ENCODE measurements at regions not wholly inside any gene's neighbourhood (a gene's known extent, or its start where the extent isn't known, plus 50 kb on each side); places are given as distances from the start of the nearest gene placed in this dataset.

DNA sequence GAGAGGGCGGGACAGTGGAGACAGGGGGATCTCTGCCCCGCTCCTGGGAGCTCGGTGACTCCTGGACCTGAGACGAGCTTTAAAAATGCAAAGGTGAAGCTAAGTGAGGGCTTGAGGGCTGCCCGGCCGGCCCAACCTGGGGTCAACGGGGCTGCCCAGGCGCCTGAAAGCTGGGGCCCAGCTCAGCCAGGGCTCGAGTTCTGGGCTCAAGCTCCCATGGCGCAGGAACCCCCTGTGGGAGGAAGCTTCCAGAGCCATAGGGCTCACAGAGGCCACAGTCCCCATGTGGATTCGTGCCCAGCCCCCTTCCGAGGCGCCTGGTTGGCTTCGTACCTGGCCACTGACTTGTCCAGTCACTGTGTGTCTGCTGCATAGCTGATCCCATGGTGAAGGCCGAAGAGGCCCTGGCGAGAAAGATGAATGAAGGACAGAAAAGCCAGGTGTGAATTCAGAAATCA, 75.8 kb upstream of the GSE1 start:
- H3K79me2 ChIP-seq (ENCODE audit: insufficient read depth): no peaks in the 10 kb centered on the region
- WGBS (ENCODE audit: low lambda C conversion rate): 89% methylated on average over 7 of the region's 16 CpGs

More for the DNA sequence above, 75.8 kb upstream of the GSE1 start:
- CTCF ChIA-PET: interaction anchor here (1.1 to 6.3 kb wide), 3 partner anchors 10 to 79 kb away, joined by 3 to 48 read pairs (median 43); no protein-coding TSS in a partner anchor
- no peaks in the 10 kb centered on the region for H3K27me3 ChIP-seq (ENCODE audit: insufficient read depth)
- H4K20me1 ChIP-seq (ENCODE audit: insufficient read depth): no peaks in the 10 kb centered on the region
- no peaks in the 10 kb centered on the region for H3K36me3 ChIP-seq (replicated peaks in 1 of 2; ENCODE audit: control insufficient read depth in 1 of 2, insufficient read depth in 2 of 2, low read length in 1 of 2)
- TF ChIP-seq FOXJ3 (CRISPR knock-in tag; IDR thresholded peaks at IDR 0.05) (no peak), RXRA (IDR thresholded peaks at IDR 0.05; ENCODE audit: borderline replicate concordance, low read depth) (no peak), RAD21 (IDR thresholded peaks at IDR 0.05; ENCODE audit: low read length) (no peak), ELF1 (IDR thresholded peaks at IDR 0.05) (no peak), EP300 (IDR thresholded peaks at IDR 0.05; ENCODE audit: borderline replicate concordance in 1 of 2, low read depth in 1 of 2, low read length in 1 of 2) (no peak), SIN3A (IDR thresholded peaks at IDR 0.05; ENCODE audit: borderline replicate concordance, low read depth, low read length) (no peak), GABPA (IDR thresholded peaks at IDR 0.05; ENCODE audit: low read depth) (no peak), MEF2A (IDR thresholded peaks at IDR 0.05; ENCODE audit: borderline replicate concordance, low read depth) (no peak), TAF1 (IDR thresholded peaks at IDR 0.05; ENCODE audit: borderline replicate concordance, low read depth, low read length) (no peak), GATA2 (CRISPR knock-in tag; IDR thresholded peaks at IDR 0.05) (no peak), EZH2phosphoT487 (IDR thresholded peaks at IDR 0.05; ENCODE audit: borderline replicate concordance, low read depth) (no peak), NRF1 (IDR thresholded peaks at IDR 0.05; ENCODE audit: low read depth, low read length) (no peak)
- TF ChIP-seq, protein P1, sequence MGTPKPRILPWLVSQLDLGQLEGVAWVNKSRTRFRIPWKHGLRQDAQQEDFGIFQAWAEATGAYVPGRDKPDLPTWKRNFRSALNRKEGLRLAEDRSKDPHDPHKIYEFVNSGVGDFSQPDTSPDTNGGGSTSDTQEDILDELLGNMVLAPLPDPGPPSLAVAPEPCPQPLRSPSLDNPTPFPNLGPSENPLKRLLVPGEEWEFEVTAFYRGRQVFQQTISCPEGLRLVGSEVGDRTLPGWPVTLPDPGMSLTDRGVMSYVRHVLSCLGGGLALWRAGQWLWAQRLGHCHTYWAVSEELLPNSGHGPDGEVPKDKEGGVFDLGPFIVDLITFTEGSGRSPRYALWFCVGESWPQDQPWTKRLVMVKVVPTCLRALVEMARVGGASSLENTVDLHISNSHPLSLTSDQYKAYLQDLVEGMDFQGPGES (IDR thresholded peaks at IDR 0.05; ENCODE audit: low read depth, low read length): no peak
- TF ChIP-seq, protein P2, sequence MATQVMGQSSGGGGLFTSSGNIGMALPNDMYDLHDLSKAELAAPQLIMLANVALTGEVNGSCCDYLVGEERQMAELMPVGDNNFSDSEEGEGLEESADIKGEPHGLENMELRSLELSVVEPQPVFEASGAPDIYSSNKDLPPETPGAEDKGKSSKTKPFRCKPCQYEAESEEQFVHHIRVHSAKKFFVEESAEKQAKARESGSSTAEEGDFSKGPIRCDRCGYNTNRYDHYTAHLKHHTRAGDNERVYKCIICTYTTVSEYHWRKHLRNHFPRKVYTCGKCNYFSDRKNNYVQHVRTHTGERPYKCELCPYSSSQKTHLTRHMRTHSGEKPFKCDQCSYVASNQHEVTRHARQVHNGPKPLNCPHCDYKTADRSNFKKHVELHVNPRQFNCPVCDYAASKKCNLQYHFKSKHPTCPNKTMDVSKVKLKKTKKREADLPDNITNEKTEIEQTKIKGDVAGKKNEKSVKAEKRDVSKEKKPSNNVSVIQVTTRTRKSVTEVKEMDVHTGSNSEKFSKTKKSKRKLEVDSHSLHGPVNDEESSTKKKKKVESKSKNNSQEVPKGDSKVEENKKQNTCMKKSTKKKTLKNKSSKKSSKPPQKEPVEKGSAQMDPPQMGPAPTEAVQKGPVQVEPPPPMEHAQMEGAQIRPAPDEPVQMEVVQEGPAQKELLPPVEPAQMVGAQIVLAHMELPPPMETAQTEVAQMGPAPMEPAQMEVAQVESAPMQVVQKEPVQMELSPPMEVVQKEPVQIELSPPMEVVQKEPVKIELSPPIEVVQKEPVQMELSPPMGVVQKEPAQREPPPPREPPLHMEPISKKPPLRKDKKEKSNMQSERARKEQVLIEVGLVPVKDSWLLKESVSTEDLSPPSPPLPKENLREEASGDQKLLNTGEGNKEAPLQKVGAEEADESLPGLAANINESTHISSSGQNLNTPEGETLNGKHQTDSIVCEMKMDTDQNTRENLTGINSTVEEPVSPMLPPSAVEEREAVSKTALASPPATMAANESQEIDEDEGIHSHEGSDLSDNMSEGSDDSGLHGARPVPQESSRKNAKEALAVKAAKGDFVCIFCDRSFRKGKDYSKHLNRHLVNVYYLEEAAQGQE (IDR thresholded peaks at IDR 0.05; ENCODE audit: low read depth, low read length): no peak
- TF ChIP-seq, protein P3, sequence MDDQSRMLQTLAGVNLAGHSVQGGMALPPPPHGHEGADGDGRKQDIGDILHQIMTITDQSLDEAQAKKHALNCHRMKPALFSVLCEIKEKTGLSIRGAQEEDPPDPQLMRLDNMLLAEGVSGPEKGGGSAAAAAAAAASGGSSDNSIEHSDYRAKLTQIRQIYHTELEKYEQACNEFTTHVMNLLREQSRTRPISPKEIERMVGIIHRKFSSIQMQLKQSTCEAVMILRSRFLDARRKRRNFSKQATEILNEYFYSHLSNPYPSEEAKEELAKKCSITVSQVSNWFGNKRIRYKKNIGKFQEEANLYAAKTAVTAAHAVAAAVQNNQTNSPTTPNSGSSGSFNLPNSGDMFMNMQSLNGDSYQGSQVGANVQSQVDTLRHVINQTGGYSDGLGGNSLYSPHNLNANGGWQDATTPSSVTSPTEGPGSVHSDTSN (IDR thresholded peaks at IDR 0.05): no peak
- no peaks in the 10 kb centered on the region for H3F3A ChIP-seq (replicated peaks; ENCODE audit: insufficient read depth)
- H3K9ac ChIP-seq: no peak overlapping the region
- no peaks in the 10 kb centered on the region for H3K9me3 ChIP-seq
- no peak overlapping the region for H3K4me3 ChIP-seq (ENCODE audit: low read depth in 2 of 2, low read length in 1 of 2)
- H3K9me2 ChIP-seq: no peaks in the 10 kb centered on the region
- H3K4me1 ChIP-seq (ENCODE audit: control insufficient read depth in 1 of 2, insufficient read depth in 2 of 2, low read depth in 1 of 2, low read length in 1 of 2): peaks cover 0 to 50% of the 10 kb centered on the region in 2 experiments; a peak in 1 of 4 replicates
- no peak overlapping the region for H2AFZ ChIP-seq (ENCODE audit: low read depth)
- no peak overlapping the region for H3K4me2 ChIP-seq
- DNase-seq: no peak
- peak overlapping the region in 1 of 2 experiments; percentile 36; a peak in 1 of 4 replicates for H3K27ac ChIP-seq (ENCODE audit: low read depth in 2 of 2, low read length in 1 of 2)
- POLR2A ChIA-PET: no interaction called here
